ENCODE measurements at regions not wholly inside any gene's neighbourhood (a gene's known extent, or its start where the extent isn't known, plus 50 kb on each side); places are given as distances from the start of the nearest gene placed in this dataset.
"Not testable (repeated sequence)": the region's sequence is repeated elsewhere in the genome, so short reads cannot be mapped to it uniquely, and the experiment has no call there.

DNA sequence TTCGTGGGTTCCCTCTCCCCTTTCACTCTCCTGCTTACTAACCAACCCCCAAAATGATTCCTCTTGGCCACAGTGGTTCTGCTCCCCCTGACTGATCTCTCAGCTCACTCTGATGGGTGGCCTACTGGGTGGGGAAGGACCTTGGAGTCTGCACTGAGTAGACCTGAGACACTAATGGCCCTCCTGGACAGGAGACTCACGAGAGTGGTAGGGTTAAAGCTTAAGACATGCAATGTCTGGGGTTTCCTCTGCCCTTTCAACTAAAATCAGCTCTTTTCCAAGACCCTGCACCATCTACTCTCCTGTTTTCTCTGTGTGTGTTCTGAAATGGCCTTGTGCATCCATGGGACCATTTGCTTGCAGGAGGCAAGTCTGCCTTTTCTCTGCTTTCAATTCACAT lies 631.4 kb downstream of the ACTR3B start:
- DNase-seq = no peak

DNA sequence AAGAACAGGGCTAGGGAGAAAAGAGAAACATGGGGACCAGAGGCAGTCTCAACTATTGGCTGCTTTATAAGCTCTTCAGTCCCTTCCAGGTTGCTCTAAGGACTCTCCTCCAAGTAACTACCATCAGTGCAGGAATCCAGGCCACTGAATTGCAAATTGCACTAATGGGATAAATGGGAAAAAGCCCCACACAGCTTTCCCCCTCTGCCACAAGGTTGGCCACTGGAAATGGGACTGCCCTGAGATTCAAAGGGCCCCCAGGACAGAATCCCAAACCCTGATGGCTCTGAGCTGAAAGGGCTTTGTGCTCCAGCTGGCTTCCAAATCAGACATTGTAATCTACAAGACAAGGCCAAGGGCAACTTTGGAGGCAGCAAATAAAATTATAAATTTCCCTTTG lies 633.2 kb downstream of the ACTR3B start:
- DNase-seq = no peak

DNA sequence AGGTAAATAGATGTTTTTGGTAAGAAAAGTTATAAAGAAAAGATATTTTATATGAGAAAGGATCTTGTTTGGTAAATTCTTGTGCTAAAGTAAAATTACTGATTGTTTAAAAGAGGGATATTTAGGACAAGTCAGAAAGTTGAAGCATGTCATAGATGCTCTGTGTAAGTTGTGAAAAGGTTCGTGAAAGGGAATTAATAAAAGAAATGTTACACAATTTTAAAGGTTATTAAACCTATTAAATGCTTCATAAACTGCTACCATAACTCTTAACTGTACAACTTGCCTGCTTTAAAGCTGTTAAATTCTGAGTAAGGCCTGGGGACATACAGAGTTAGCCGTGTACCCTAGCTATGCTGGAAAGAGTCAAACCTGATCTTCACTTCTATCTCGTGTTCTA lies 634.1 kb downstream of the ACTR3B start:
- DNase-seq = no peak

DNA sequence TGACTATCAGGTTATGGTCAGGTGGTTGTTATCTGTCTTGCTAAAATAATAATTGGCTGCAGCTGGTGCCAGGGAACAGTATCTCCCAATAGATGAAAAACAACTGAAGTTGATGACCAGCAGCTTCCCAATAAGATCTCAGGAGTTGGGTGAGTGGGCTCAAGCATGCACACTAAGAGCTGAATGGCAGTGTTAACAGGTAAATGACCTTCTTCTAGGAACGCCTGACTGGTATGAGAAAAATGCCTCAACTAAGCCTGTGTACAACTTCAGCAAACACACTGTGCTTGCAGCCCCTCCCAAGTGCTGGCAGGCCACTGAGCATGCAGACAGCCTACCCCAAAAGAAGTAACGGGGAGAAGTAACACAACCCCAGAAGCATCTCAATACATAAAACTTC lies 636.9 kb downstream of the ACTR3B start:
- DNase-seq = no peak

DNA sequence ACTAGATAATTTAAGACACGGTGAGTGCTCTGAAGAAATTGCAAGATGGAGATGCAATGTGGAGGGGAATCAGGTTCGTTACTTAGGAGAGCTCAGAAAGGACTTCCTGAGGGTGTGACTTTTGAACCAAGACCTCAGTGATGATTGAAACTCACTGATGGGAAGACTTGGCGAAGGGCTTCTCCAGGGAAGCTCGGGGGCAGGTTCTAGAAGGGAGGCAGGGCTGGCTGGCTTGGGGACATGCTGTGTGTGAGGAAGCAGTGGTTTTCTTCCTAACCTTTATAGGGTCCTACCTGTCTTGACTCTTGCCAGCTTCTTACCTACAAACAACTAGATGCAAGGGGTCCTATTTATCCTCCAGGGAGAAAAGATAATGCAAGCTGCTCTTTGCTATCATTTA lies 637.9 kb downstream of the ACTR3B start:
- DNase-seq = no peak

DNA sequence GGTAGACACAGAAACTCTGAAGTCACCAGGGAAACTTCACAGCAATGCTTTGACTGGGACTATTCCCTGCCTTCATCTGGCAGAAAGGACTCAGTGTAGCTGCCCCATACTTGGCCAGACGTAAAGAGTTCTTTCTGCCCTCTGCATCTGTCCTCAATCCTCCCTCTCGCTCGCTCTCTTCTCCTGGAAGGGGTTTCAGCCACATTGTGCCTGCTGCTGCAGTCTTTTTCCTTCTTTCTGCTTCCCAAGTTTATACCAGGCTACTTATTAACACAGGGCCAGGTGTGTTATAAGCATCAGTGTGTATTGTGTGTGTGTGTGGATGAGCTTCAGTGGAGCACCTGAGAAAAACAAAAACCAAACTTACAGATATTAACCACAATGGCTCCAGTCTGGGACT lies 638.4 kb downstream of the ACTR3B start:
- DNase-seq = no peak

DNA sequence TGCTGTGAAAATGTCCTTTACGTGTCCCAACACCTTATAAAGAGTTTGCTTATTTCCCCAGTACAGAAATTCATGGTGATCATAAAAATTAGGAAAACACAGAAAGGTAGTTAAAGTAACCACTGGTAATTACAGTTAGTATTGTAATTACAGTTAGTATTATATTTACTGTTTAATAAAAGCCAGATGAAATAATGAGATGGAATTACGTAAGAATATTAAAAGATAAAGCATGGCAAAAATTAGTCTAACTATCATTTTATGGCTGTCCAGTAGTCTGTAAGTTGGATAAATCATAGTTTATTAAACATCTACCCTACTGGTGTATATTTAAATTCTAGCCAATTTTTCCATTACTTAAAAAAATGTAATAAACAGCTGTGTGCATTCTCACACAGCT lies 638.8 kb downstream of the ACTR3B start:
- no peak for DNase-seq

DNA sequence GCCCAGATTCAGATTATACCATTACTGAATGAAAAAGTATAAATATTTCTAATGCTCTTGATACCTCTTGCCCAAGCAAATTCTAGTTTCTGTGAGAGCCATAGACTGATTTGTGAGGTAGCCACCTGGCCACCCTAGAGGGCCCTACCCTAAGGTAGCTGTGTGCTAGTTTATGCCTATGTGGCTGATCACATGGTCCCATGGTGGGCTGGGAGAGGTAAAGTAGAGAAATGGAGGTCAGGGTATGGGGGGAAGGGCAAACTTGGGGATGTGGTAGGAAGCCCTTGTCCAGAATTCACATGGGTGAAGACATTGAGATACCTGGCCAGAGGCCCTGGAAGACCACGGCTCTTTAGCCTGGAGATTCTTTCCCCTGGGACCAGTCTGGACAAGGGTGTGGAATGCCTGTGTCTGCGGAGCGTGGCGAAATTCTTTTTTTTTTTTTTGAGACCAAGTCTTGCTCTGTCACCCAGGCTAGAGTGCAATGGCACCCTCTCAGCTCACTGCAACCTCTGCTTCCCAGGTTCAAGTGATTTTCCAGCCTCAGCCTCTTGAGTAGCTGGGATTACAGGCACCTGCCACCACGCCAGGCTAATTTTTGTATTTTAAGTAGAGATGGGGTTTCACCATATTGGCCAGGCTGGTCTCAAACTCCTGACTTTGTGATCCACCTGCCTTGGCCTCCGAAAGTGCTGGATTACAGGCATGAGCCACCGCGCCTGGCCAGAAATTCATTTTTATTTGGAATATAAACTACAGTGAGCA lies 639.4 kb downstream of the ACTR3B start:
- DNase-seq = no peak

DNA sequence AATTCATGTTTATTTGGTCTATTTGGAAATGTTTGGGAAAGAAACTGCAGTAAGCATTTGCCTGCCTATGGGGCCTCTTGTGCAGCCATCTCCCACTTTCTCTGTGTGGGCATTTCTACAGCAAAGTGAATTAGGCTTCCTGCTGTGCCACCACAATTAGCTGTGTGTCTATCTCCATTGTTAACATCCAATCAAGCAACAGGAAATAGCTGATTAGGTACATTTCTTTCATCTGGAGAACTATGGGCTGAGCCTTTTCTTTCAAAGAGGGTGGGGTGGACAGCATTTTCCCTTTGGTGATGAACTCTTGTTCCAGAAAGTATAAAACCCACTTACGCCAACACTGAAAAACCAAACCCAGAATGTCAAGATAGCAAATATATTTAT lies 640.0 kb downstream of the ACTR3B start:
- DNase-seq = no peak

DNA sequence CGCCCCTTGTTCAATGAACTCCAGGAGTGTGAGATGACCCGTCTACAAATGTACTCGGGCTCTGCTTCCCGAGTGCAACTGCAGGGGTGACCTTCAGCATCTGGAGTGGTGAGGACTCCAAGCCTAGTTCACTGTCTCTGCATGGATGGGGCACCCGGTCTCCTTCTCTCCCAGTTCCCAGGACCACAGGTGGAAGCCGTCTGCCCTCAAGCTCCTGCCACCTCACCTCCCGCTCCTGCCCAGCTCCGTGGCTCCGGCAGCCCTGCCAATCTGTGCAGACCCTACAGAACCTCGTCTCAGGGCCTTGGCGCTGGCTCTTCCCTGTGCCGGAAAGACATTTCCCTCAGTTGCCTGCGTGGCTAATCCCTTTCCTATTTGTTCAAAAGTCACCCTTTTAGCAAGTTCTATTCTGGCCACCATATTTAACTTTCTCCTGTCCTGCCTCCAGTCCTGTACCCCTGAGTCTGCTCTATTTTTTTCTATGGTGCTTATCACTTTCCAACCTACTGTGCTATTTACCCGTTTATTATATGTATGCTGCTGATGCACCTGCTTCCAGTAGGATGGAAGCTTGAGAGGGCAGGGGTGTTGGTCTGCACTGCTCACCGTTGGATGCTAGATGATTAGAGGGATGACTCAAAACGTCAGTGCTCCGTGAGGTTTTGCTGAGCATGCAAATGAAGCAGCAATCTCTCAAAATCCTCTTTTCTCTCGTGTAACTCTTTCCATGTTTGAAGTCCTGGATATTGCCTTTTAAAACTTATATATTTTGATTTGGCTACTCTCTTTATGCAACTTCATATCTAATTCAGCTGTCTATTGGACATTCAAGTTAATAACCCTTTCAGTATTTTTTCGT lies 641.4 kb downstream of the ACTR3B start:
- no peak for DNase-seq

DNA sequence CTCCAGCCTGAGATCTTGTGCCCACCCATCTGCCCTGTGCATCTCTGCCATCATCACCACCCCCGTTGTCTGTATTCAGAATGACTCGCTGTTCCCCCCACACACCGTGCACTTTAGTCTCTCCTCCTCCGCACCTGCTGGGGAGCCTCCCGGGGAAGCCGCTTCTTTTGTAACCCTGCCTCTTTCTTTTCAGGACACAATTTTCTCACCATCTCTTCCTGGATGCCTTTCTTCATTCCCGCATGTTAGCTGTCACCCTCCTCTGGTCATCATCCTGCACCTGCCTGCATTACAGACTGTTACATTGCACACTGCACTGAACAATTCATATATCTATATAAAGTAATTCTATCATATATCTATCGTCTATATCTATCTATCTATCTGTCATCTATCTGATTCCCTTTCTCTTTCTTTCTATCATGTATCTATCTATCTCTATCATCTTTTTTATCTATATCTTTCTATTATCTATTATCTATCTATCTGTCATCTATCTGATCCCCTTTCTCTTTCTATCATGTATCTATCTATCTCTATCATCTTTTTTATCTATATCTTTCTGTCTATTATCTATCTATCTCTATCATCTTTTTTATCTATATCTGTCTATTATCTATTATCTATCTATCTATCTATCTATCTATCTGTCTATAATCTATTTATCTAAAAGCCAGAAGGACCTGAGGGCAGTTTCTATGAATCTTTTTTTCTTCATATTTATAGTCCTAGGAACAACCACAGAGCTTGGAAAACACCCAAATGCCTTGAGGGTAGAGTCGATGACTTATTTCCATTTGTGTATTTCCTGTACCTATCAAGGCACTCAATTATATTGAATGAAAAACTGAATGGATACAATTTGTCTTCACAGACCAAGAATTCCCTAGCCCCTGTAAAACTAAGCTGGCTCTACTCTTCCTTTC lies 642.5 kb downstream of the ACTR3B start:
- DNase-seq = no peak

DNA sequence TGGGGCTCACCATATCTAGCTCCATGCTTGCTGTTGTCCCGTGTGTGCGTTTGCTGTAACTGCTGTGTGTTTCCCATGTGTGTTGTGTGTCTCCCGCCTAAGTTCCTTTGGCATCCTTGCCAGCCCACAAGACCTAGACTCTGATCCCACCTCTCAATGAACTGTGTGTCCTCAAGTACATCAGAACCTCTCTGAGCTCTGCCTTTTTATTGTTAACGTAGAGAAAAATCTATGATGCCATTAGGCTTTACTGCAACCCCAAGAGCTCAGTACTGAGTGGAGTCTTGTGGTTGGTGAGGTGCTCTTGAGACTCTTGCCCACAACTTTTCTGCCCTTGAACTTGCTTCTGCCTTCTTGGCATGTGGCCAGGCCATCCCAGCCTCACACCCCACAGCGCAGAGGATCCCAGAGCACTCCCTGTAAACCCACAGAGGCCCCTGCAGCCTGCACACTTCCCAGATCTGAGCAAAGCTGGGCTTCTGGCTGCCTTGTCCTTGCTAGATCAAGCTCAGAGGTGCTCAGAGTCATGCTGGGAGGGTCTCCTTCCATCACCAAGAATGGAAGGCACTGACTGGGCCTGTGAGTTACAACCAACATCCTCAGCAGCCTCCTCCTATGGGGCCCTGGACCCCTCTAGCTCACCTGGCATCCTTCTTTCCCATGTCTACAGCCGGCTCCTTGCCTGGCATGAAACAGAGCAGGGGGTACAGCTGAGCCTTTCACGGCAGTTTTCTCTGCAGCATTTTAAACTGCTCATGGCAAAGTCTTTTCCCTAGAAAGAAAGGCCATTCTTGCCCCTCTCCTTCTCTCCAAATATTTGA lies 643.4 kb downstream of the ACTR3B start:
- no peak for DNase-seq

DNA sequence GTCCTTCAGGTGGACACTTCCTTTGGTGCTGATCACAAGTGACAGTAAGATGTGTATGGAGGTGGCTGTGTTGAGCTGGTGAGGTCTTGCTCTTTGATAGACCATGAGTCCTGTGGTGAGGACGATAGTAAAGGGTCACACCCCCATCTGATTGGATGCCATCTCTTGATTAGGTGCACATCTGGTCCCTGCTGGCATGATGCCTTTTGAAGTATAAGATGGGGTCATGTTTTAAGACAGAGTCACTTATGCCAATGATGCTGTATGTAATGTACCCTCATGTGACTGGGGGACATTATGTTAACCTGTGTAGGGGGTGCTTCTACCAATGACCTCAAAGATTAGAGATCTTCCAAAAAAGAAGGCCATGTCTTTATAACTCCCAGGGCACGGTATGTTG lies 644.6 kb downstream of the ACTR3B start:
- no peak for DNase-seq

DNA sequence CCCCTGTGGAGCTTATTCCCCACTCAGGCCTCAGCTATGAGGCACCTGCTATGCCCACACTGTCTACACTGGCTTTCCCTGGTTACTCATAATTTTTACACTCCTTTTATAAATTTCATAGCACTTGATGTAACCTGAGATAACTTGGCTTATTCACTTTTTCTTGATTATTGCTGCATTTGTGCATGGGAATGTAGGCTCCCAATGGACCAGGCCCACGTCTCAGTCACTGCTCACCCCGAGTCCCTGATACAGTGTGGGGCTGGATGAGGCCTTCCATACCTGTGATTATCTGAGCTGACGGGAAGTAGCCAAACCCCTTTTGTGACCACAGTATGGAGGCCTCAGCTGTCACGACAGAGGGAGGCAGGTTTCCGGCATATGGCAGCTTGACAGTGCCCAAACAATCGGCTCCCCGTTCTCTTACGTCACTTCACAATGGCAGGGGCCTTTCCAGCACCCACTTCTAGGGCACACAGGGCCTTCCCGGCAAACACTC lies 645.3 kb downstream of the ACTR3B start:
- DNase-seq = no peak

DNA sequence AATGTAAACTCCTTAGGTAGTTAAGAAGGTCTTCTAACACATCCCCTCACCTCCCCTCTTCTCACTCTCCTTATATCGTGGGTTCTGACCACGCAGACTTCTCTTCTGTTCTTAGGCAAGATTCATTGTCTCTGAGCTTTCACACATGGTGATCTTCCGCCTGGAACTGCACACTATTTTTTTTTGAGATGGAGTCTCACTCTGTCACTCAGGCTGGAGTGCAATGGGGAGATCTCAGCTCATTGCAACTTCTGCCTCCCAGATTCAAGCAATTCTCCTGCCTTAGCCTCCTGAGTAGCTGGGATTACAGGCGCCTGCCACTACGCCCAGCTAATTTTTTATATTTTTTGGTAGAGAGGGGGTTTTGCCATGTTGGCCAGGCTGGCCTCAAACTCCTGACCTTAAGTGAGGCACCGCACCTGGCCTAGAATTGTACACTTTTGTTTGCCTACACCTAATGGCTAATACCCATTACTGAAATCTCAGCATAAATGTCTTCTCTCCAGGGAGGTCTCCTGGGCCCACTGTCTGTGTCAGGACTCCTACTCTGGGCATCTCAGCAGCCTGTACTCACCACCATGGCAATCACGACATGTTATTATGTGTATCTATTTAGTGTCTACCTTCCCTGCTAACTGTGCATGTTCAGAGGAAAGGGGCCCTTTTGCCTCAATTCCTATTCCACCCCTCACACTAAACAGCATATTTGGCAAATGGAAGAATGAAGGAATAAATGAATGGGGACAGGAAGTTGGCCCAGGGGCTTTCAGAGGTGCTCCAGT lies 646.3 kb upstream of the DPP6 start:
- DNase-seq = no peak

DNA sequence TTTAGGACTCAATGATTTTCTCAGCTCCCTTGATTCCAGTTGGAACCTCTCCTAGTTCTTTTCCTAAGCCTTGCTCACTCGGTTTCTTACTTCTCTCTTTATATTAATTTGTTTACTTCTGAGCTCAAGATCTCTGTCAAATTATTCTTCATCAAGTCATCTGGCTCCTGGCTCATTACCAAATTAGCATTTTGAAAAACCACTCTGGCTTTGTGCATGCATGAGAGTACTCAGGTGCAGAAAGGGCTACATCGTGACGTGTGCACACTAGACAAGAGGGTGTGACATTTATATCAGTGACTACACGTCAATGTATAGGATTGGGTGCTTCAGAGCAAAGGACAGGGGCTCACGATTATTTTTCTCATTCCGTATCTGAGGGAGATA lies 645.7 kb upstream of the DPP6 start:
- no peak for DNase-seq

DNA sequence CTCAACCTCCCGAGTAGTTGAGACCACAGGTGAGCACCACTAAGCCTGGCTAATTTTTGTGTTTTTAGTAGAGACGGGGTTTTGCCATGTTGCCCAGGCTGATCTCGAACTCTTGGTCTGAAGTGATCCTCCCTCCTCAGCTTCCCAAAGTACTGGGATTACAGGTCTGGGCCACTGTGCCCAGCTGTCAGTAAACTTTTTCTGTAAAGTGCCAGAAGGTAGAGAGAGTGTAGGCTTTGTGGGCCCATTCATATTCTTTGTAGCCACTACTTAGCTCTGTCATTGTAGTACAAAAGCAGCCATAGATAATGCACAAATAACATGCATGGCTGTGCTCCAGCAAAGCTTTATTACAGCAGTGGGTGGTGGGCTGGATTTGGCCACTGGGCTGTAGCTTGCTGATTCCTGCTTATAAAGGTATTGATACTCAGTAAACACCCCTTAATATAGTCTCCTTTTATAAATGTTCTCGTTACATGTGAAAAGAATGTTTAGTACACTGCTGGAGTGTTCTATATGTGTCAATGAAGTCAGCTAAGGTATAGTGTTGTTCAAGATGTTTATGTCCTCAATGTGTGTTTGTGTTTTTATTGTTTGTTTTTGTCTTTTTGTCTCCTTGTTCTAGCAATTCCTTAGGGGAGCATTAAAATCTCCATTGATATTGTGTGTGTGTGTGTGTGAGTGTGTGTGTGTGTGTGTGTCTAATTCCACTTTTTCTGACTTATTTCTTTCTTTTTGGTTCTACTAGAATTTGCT lies 644.7 kb upstream of the DPP6 start:
- DNase-seq = no peak

DNA sequence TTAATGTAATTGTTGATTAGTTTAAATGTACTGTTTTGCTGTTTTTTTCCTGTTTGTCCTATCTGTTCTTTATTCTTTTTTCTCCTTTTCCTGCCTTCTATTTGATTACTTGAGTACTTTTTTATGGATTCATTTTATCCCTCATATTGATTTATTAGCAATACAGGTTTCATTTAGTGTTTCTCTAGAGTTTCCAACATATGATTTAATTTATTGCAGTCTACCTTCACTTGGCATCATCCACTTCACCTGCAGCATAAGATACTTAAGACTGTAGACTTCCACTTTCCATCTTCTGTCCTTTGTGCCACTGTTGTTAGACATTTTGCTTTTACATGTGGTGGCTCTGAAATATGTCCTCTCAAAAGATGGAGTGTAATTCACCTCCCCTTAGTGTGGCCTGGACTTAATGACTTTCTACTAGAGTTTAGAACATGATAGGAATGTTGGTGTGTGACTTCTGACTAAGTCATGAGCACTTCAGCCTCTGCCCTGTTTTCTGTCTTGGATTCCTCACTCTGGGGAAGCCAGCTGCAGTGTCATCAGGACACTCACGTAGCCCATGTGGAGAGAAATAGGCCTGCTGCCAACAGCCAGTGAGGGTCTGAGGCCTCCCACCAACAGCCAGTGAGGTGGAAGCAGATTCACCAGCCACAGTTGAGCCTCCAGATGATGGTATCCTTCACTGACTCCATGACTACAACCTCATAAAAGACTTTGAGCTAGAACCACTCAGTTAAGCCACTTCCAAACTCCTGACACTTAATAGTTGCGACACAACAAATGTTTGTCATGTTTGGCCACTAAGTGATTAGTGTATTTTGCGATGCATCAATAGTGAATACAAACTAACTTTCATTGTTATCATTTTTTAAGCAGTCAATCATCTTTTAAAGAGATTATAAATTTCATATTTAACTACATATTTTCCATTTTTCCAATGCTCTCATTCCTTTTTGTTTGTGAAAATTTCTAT lies 643.5 kb upstream of the DPP6 start:
- no peak for DNase-seq

DNA sequence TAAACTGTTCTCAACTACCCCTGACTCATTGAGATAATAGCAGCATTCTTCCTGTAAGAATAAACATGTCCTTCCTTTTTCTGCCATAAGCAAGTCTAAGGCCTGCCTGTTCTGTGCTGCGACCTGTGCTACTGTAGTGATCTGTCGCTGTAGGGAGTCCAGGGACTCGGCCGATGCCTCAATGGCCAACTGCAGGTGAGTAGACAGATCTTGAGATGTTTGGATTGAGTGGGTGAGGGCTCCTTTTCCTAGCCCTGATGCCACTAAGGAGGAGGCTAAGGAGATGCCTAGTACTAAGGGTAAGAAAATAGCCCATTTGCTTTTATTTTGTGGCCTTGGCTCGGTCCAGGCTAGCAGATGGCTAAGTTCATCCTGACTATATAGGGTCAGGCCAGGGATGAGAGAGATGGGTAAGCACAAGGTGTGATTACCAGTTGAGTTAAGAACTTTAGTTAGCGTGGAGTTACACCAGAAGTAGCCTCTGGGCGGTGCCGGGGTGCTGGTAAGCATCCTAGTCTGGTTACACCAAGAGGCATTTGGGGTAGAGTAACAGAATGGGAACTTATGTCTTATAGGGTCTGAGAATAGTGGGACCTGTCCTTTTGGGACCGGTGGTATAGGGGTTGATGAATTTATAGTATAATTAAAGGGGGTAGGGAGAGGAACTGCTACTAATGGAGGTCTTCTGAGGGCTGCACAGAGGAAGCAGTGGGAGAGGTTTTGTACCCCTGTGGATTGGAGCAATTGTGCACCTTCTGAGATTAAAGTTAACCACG lies 642.4 kb upstream of the DPP6 start:
- not testable (repeated sequence) for DNase-seq

Data from NCI-H2029 treated with DMSO at 0.1 percent for 48 hours (cell line).